Body of pancreas (tissue), 4 donors: ENCODE measurements at regions not wholly inside any gene's neighbourhood (a gene's known extent, or its start where the extent isn't known, plus 50 kb on each side); places are given as distances from the start of the nearest gene placed in this dataset.
A peak's percentile ranks its signal among the peaks of the same experiment; 100 is the strongest.

ENCODE experiments used
- ATAC-seq: fragments of 150-250 bp; one replicate; pipeline ENCODE4 v1.9.1; 2016
- DNase-seq, 4 donors: peaks; one replicate each; pipeline ENCODE4 v3.0.0-alpha.2; 2019
- H3K27ac ChIP-seq, 4 donors: fragments of 200-600 bp; sonication (generic); 1 replicate in 3 of 4; 2 replicates in 1 of 4; pipeline versions ENCODE4 v1.5.1 to v1.6.1; 2016 to 2019; ENCODE audit warnings: mild to moderate bottlenecking in 1 of 4, mixed read lengths in 1 of 4, moderate library complexity in 1 of 4
- H3K27me3 ChIP-seq, 2 donors: fragments of 200-600 bp; sonication (generic); one replicate each; pipeline ENCODE4 v1.6.0; 2016; ENCODE audit warnings: mild to moderate bottlenecking in 1 of 2
- H3K36me3 ChIP-seq, 2 donors: fragments of 200-600 bp; sonication (generic); replicated peaks in 1 of 2; 2 replicates each; pipeline ENCODE4 v1.5.1; 2016; ENCODE audit warnings: low read depth in 2 of 2; ENCODE audit not compliant: insufficient read depth in 1 of 2
- H3K4me1 ChIP-seq: fragments of 200-600 bp; sonication (generic); one replicate; pipeline ENCODE4 v1.6.0; 2016
- H3K4me3 ChIP-seq, 2 donors: fragments of 200-600 bp; sonication (generic); 1 replicate in 1 of 2; 2 replicates in 1 of 2; pipeline ENCODE4 v1.5.1; 2016 to 2019
- H3K9me3 ChIP-seq, 3 donors: fragments of 200-600 bp; sonication (generic); 1 replicate in 2 of 3; 2 replicates in 1 of 3; pipeline ENCODE4 v1.5.1; 2016
- POLR2A ChIP-seq, 3 donors: fragments of 450-650 bp; IDR thresholded peaks; one replicate each; pipeline ENCODE4 v1.6.1; 2016; ENCODE audit warnings: antibody characterized with exemption in 3 of 3, mild to moderate bottlenecking in 2 of 3
- WGBS, 2 donors: methylation state at CpG; one replicate each; pipeline ENCODE4 v1.1.5; 2017; 5-methylcytosine and 5-hydroxymethylcytosine counted together
- intact Hi-C: fragments of 100-400 bp; cut with DNase I; formaldehyde crosslinking; loops from one replicate; pipeline ENCODE4 v1.15.1; 2023
- TF ChIP-seq, protein P1 (sequence below), 7 experiments: fragments of 450-650 bp in 4 of 7; fragments of 200-600 bp in 3 of 7; sonication (generic) in 3 of 7; IDR thresholded peaks; one replicate each; pipeline ENCODE4 v1.5.1; 2016 to 2019; ENCODE audit warnings: antibody characterized with exemption in 7 of 7

DNA sequence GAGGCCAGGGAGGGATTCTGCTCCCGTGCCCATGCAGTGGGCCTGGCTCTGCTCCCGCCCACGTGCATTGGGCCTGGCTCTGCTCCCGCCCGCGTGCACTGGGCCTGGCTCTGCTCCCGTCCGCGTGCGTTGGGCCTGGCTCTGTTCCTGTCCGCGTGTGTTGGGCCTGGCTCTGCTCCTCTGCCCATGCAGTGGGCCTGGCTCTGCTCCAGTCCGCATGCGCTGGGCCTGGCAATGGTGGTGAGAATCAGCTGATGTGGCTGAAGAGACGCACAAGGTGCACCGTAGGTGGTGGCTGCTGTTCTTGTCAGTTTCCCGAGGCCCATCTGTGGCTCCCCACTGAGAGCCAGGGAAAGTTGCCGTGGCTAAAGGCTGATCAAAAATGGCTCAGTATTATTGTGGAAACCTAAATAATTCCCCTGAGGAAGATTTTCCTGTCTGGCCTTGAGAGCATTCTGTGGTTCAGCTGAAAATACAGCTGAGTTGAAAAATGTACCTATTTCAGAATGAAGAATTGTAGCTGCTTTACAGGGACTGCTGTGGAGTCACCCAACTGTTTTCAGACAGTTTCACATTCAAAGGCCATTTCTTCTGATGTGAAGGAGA is 572.4 kb downstream of the GLRX3 start:
- Histone ChIP-seq H3K9me3 (no peaks in the 10 kb centered on the region), H3K36me3 (no peaks in the 10 kb centered on the region), H3K4me3 (no peak overlapping the region), H3K27ac (no peak overlapping the region), H3K4me1 (peaks cover 13% of the 10 kb centered on the region), H3K27me3 (no peaks in the 10 kb centered on the region)
- 74% methylated on average over 18 of the region's 18 CpGs; no CpG with 5 or more reads in 1 of the 2 donors for WGBS, 2 donors
- intact Hi-C loops: no loop called here
- ATAC-seq: no peak
- TF ChIP-seq, protein P1, sequence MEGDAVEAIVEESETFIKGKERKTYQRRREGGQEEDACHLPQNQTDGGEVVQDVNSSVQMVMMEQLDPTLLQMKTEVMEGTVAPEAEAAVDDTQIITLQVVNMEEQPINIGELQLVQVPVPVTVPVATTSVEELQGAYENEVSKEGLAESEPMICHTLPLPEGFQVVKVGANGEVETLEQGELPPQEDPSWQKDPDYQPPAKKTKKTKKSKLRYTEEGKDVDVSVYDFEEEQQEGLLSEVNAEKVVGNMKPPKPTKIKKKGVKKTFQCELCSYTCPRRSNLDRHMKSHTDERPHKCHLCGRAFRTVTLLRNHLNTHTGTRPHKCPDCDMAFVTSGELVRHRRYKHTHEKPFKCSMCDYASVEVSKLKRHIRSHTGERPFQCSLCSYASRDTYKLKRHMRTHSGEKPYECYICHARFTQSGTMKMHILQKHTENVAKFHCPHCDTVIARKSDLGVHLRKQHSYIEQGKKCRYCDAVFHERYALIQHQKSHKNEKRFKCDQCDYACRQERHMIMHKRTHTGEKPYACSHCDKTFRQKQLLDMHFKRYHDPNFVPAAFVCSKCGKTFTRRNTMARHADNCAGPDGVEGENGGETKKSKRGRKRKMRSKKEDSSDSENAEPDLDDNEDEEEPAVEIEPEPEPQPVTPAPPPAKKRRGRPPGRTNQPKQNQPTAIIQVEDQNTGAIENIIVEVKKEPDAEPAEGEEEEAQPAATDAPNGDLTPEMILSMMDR (IDR thresholded peaks at IDR 0.05): no peak
- no peak for TF ChIP-seq POLR2A (IDR thresholded peaks at IDR 0.05)
- peak; percentile 12 to 35 (median 25) for DNase-seq

DNA sequence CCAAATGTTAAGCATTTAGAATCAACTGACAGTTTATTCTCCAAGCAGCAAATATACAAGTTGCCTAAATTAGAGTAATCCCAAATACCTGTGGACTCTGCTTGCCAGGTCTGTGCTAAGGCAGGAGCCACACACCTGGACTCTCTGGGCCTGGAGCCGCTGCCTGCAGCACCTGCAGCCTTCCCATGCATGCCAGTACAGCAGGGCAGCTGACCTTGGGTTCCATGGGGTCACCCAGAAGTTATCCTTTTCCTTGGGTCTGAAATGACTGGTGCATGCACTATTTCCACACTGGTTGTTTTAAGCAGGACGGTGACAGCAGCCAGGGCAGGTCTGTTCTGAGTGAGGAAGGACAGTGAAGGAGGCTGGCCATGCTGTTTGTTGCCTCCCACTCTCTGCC is 573.2 kb downstream of the GLRX3 start:
- DNase-seq (peak; percentile 64 to 81 (median 78)), ATAC-seq (peak; percentile 80)
- 21 to 50% methylated on average over 1 to 2 of the region's 2 CpGs for WGBS, 2 donors
- H3K4me1 ChIP-seq: peaks cover 13% of the 10 kb centered on the region
- TF ChIP-seq POLR2A (IDR thresholded peaks at IDR 0.05): no peak
- TF ChIP-seq, protein P1 (IDR thresholded peaks at IDR 0.05): no peak
- H3K4me3 ChIP-seq: no peak overlapping the region
- no peak overlapping the region for H3K27ac ChIP-seq
- no peaks in the 10 kb centered on the region for H3K36me3 ChIP-seq
- H3K9me3 ChIP-seq: no peaks in the 10 kb centered on the region
- intact Hi-C loops: no loop called here
- H3K27me3 ChIP-seq: no peaks in the 10 kb centered on the region

DNA sequence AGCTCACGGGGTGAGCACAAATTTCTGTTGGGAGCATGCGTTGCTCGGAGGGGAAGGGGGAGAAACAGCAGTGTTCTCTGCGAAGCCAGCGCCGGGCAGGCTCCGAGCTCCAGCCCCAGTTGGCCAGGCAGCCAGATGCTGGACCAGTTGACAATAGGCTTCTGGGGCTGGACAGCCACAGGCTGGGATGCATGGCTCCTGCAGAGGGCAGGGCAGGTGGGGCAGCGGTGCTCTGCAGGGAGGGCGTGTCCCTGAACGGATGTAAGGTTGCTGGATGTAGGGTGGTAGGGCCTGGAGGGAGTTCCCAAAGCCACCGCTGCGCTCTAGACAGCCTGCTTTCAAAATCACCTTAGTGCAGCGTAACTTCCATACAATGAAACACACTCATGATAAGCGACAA is 574.9 kb downstream of the GLRX3 start:
- 79 to 88% methylated on average over 14 of the region's 14 CpGs for WGBS, 2 donors
- intact Hi-C loops: no loop called here
- H3K27ac ChIP-seq: no peak overlapping the region
- ATAC-seq (no peak), DNase-seq (no peak)
- H3K27me3 ChIP-seq: no peaks in the 10 kb centered on the region
- no peaks in the 10 kb centered on the region for H3K9me3 ChIP-seq
- peaks cover 13% of the 10 kb centered on the region for H3K4me1 ChIP-seq
- no peak overlapping the region for H3K4me3 ChIP-seq
- no peak for TF ChIP-seq POLR2A (IDR thresholded peaks at IDR 0.05)
- TF ChIP-seq, protein P1 (IDR thresholded peaks at IDR 0.05): no peak
- H3K36me3 ChIP-seq: no peaks in the 10 kb centered on the region

DNA sequence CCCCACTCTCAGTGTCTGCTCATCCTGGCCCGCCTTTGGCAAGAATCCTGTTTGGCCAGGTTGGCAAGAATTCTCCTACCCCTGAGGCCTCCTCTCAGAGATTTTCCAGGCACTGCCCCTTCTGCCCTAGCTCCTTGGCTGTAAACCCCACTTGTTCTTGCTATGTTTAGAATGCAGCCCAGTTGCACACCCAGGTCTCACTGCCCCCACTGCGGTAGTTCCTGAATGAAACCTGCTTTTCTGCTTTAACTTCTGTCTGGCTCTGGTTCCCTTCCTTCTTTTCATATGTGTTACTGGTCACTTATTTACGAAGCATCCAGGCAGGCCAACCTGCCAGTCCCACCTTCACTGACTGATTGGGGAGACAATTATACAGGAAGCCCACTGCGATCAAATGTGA is 576.9 kb downstream of the GLRX3 start:
- TF ChIP-seq POLR2A (IDR thresholded peaks at IDR 0.05): no peak
- TF ChIP-seq, protein P1 (IDR thresholded peaks at IDR 0.05): no peak
- Histone ChIP-seq H3K27me3 (no peaks in the 10 kb centered on the region), H3K4me3 (no peak overlapping the region), H3K4me1 (peaks cover 13% of the 10 kb centered on the region), H3K36me3 (no peaks in the 10 kb centered on the region), H3K27ac (no peak overlapping the region), H3K9me3 (no peaks in the 10 kb centered on the region)
- ATAC-seq: no peak
- DNase-seq: no peak
- 74 to 81% methylated on average over 4 of the region's 4 CpGs for WGBS, 2 donors
- intact Hi-C loops: no loop called here

DNA sequence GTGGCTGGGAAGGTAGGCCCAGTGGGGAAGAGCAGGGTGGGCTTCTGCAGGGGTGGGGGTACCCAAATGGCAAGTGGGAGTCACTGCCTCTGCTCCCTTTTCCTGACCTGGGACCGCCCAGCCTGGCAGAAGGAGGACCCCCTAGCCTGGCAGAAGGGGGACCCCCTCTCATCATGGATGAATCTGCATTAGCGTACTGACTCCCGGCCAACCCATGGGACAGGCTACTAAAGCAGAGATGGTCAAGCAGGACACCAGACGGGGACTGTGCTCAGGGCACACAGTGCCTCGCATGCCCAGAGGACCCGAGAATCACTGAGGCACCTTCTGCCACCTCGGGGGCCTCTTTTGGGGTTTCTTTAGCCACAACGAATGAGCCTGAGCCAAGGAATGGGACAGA is 577.5 kb downstream of the GLRX3 start:
- Histone ChIP-seq H3K9me3 (no peaks in the 10 kb centered on the region), H3K4me3 (no peak overlapping the region), H3K27ac (no peak overlapping the region), H3K27me3 (no peaks in the 10 kb centered on the region), H3K4me1 (peaks cover 13% of the 10 kb centered on the region), H3K36me3 (no peaks in the 10 kb centered on the region)
- intact Hi-C loops: no loop called here
- no peak for ATAC-seq
- DNase-seq: no peak
- TF ChIP-seq, protein P1 (IDR thresholded peaks at IDR 0.05): no peak
- TF ChIP-seq POLR2A (IDR thresholded peaks at IDR 0.05): no peak
- WGBS, 2 donors: 75% methylated on average over 6 of the region's 8 CpGs; no CpG with 5 or more reads in 1 of the 2 donors
